Calu3 (cell line): ENCODE measurements at regions not wholly inside any gene's neighbourhood (a gene's known extent, or its start where the extent isn't known, plus 50 kb on each side); places are given as distances from the start of the nearest gene placed in this dataset.
A peak's percentile ranks its signal among the peaks of the same experiment; 100 is the strongest.

Experiments
- BruUV-seq: library from RNA; stranded (reverse); fragments of 400-500 nt; replicated peaks from 2 replicates; lab custom pipeline; 2021; lab: Mats Ljungman, UMichigan
- CTCF ChIA-PET: fragments of 300-600 bp; sonication (Branson Sonifier 250); formaldehyde crosslinking; loops from one replicate; lab custom pipeline; 2022; ENCODE audit warnings: antibody characterized with exemption; lab: Charles Lee
- DNase-seq: peaks from one replicate; pipeline ENCODE4 v3.0.0; 2022
- H3K27ac Mint-ChIP-seq: one replicate; pipeline ENCODE4 v1.8.0; 2022; ENCODE audit warnings: mixed read lengths; ENCODE audit not compliant: unreplicated experiment
- H3K27me3 Mint-ChIP-seq: one replicate; pipeline ENCODE4 v1.8.0; 2022; ENCODE audit warnings: mixed read lengths; ENCODE audit not compliant: unreplicated experiment
- H3K36me3 Mint-ChIP-seq: one replicate; pipeline ENCODE4 v1.8.0; 2022; ENCODE audit warnings: mild to moderate bottlenecking, moderate library complexity, mixed read lengths; ENCODE audit not compliant: insufficient read depth, unreplicated experiment
- H3K4me1 Mint-ChIP-seq: one replicate; pipeline ENCODE4 v1.8.0; 2022; ENCODE audit warnings: mild to moderate bottlenecking, low read depth, mixed read lengths; ENCODE audit not compliant: unreplicated experiment
- H3K4me3 Mint-ChIP-seq: one replicate; pipeline ENCODE4 v1.8.0; 2022; ENCODE audit warnings: mild to moderate bottlenecking, low read depth, moderate library complexity, mixed read lengths; ENCODE audit not compliant: unreplicated experiment
- H3K9me3 Mint-ChIP-seq: one replicate; pipeline ENCODE4 v1.8.0; 2022; ENCODE audit warnings: low read depth, mixed read lengths; ENCODE audit not compliant: unreplicated experiment
- intact Hi-C: fragments of 100-400 bp; cut with micrococcal nuclease; formaldehyde crosslinking; loops from one replicate; pipeline ENCODE4 v1.10.0; 2022; ENCODE audit not compliant: unreplicated experiment
- TF ChIP-seq, protein P1 (sequence below): fragments of 200-600 bp; IDR thresholded peaks from one replicate; pipeline ENCODE4 v1.8.0; 2022; ENCODE audit warnings: antibody characterized with exemption; ENCODE audit not compliant: unreplicated experiment

DNA sequence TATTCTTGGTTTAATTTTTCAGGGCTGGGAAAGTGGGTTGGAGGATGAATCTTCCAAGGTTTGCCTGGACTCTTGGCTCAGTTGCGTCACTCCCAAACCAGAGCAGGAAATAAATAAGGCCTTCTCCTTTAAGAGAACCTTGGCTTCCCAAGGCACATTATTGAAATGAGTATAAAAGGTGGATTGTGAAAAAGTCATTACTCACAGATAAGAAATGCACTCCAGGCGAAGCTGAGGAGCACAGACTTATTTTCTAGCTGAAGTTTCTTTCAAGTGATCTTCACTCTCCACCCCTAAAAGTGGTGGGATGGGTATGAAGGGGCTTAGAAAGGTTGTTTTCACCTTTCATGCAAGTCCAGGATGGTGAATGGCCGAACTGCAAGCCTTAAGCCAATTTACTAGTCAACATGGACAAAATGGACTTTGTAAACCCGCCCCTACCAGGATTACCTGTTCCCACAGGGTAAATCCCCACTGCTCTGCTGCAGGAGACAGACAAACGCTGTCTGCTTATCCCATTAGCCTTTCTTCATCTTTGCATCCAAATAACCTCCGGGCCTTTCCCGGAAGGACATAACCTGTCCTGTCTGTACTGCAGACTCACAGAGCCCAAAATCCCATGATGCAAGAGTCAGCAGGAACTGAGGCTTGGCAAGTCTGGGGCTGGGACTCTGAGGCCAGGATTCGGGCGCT, 207.6 kb downstream of the BCL11B start:
- peak; percentile 32 for DNase-seq
- TF ChIP-seq, protein P1, sequence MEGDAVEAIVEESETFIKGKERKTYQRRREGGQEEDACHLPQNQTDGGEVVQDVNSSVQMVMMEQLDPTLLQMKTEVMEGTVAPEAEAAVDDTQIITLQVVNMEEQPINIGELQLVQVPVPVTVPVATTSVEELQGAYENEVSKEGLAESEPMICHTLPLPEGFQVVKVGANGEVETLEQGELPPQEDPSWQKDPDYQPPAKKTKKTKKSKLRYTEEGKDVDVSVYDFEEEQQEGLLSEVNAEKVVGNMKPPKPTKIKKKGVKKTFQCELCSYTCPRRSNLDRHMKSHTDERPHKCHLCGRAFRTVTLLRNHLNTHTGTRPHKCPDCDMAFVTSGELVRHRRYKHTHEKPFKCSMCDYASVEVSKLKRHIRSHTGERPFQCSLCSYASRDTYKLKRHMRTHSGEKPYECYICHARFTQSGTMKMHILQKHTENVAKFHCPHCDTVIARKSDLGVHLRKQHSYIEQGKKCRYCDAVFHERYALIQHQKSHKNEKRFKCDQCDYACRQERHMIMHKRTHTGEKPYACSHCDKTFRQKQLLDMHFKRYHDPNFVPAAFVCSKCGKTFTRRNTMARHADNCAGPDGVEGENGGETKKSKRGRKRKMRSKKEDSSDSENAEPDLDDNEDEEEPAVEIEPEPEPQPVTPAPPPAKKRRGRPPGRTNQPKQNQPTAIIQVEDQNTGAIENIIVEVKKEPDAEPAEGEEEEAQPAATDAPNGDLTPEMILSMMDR: no peak
- peaks cover 26% of the 10 kb centered on the region for H3K36me3 Mint-ChIP-seq
- CTCF ChIA-PET: interaction anchor here (1.0 to 1.3 kb wide), 3 partner anchors 13 to 29 kb away, joined by 3 read pairs; no protein-coding TSS in a partner anchor
- peak overlapping the region; percentile 91 for H3K27ac Mint-ChIP-seq
- intact Hi-C loops: loop anchor here (5.0 to 10.0 kb wide), 3 partner anchors 90 to 250 kb away; no protein-coding TSS in a partner anchor
- no TSS peak for BruUV-seq
- peaks cover 35% of the 10 kb centered on the region for H3K4me1 Mint-ChIP-seq
- H3K9me3 Mint-ChIP-seq: no peaks in the 10 kb centered on the region
- H3K4me3 Mint-ChIP-seq: peak overlapping the region; percentile 58
- no peaks in the 10 kb centered on the region for H3K27me3 Mint-ChIP-seq

DNA sequence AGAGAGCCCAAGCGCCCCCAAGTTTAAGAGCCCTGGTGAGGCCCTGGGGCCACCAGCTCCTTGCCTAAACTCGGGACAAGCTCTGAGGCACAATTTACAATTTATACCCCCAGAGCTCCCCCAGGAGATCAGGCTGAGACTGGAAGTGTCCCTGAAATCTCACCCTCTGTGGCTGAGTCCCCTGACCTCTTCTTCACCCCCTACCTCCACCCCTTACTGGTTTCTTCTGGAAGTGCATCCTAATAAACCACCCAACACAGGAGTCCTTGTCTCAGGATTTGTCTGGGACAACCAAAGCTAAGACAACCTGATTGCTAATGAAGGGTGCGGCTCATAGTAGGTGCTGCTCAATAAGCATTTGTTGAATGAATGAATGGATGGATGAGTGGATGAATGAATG, 206.4 kb downstream of the BCL11B start:
- peak; percentile 23 for DNase-seq
- TF ChIP-seq, protein P1: no peak
- no TSS peak for BruUV-seq
- intact Hi-C loops: loop anchor here (10.0 kb wide), 2 partner anchors 91 to 251 kb away; no protein-coding TSS in a partner anchor
- H3K9me3 Mint-ChIP-seq: peaks cover 3% of the 10 kb centered on the region
- H3K4me3 Mint-ChIP-seq: no peak overlapping the region
- H3K27me3 Mint-ChIP-seq: no peaks in the 10 kb centered on the region
- H3K27ac Mint-ChIP-seq: peak overlapping the region; percentile 28
- CTCF ChIA-PET: interaction anchor here (0.7 to 1.3 kb wide), 2 partner anchors 22 to 30 kb away, joined by 4 to 8 read pairs; no protein-coding TSS in a partner anchor
- peaks cover 31% of the 10 kb centered on the region for H3K36me3 Mint-ChIP-seq
- H3K4me1 Mint-ChIP-seq: peaks cover 35% of the 10 kb centered on the region

DNA sequence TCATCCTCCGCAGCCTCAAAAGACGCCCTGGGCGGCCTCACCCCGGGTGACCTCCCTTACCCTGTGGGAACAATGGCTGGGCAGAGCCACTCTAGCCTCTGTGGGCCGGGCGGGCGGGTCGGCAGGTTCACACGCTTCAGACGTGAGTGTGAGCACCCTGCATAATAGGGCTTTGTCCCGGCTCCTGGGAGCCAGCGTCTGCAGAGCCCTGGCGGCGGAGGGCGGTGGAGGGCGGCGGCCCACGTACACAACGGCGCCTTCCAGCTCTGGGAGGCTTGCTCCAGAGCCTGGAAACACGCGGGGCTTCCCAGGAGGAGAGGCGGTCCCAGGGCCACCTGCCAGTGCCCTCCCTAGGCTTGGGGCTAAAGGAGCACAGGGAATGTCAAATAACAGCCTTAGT, 205.6 kb downstream of the BCL11B start:
- peak; percentile 79 for DNase-seq
- intact Hi-C loops: loop anchor here (10.0 kb wide), 2 partner anchors 92 to 252 kb away; no protein-coding TSS in a partner anchor
- peaks cover 35% of the 10 kb centered on the region for H3K4me1 Mint-ChIP-seq
- peaks cover 6% of the 10 kb centered on the region for H3K9me3 Mint-ChIP-seq
- CTCF ChIA-PET: interaction anchor here (0.5 to 1.3 kb wide), 4 partner anchors 23 to 200 kb away, joined by 3 to 8 read pairs (median 4); no protein-coding TSS in a partner anchor
- peak overlapping the region; percentile 78 for H3K27ac Mint-ChIP-seq
- TF ChIP-seq, protein P1: no peak
- H3K4me3 Mint-ChIP-seq: peak overlapping the region; percentile 12
- BruUV-seq: no TSS peak
- H3K27me3 Mint-ChIP-seq: no peaks in the 10 kb centered on the region
- H3K36me3 Mint-ChIP-seq: peaks cover 31% of the 10 kb centered on the region

GRCh38 chr14:99067141-99067920, 204.7 kb downstream of the BCL11B start:
- intact Hi-C loops: loop anchor here (10.0 kb wide), 2 partner anchors 93 to 253 kb away; no protein-coding TSS in a partner anchor
- CTCF ChIA-PET: interaction anchor here (0.5 to 1.3 kb wide), 3 partner anchors 31 to 199 kb away, joined by 3 to 8 read pairs (median 3); no protein-coding TSS in a partner anchor
- no TSS peak for BruUV-seq

More at GRCh38 chr14:99067141-99067920, 204.7 kb downstream of the BCL11B start:
- Mint-ChIP-seq H3K4me1 (peaks cover 35% of the 10 kb centered on the region), H3K36me3 (peaks cover 31% of the 10 kb centered on the region), H3K27ac (peak overlapping the region; percentile 78), H3K4me3 (no peak overlapping the region), H3K27me3 (no peaks in the 10 kb centered on the region), H3K9me3 (peaks cover 6% of the 10 kb centered on the region)
- no peak for DNase-seq
- TF ChIP-seq, protein P1: no peak
